Hypothalamus (tissue), 51 donors: ENCODE measurements at regions not wholly inside any gene's neighbourhood (a gene's known extent, or its start where the extent isn't known, plus 50 kb on each side); places are given as distances from the start of the nearest gene placed in this dataset.
"Not testable (repeated sequence)": the region's sequence is repeated elsewhere in the genome, so short reads cannot be mapped to it uniquely, and the experiment has no call there.

ENCODE experiments used
- DNase-seq, 51 donors: peaks; one replicate each; lab custom pipeline; 2025; lab: John Stamatoyannopoulos, UW

GRCh38 chr16:80915079-80915450 lies 91.6 kb downstream of the CMC2 start:
- DNase-seq: no peak

- DNase-seq: no peak
Measured at GRCh38 chr16:80914379-80915078, 92.2 kb downstream of the CMC2 start.

DNA sequence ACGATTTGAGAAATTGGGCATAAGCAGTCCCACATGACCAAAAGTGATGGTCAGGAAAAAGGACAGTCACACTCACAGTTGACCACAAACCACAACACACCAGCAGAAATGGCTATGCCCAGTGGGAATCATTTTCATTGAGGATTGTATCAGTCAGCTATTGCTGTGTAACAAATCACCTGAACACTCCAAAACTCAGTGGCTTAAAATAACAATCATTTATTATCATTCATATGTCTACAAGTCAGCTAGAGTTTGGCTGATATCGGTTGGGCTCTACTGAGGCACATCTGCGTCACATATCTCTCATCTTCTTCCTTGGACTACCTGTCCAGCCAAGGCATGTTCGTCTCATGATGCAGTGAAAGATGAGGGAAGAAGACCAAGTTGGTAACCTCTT lies 93.3 kb downstream of the CMC2 start:
- no peak for DNase-seq

DNA sequence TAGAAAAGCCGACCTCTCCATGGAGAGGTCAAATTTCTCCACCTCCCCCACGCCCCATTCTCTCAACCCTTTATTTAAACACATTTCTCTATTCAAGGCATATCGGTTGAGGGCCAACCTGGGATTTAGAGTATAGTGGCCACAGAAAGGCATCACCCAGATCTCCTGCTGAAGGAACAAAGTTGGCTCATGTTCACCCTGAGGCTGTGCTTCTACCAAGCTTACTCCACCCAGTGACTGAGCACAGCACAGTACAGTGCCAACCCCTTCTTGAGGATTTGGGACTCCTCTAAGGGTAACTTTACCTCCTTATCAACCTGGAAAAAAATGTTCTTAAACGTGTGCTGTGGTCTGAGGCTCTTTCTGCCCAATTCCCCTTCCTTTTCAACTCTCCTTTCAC lies 94.0 kb downstream of the CMC2 start:
- DNase-seq: no peak

DNA sequence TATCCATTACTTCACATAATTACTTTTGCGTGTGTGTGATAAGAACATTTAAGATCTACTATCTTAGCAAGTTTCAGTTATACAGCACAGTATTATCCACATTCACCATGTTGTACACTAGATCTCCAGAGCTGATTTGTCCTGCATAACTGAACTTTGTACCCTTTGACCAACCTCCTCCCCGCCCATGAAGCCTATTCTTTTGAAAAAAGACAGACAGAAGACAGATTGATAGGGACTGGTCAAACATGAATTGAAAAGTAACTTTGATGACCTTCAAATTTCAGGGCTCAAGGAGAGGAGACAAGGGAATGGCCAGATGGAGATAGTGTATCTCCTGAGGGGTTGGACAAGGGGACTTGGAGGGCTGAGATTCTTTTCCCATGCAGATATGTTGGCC lies 96.3 kb downstream of the CMC2 start:
- DNase-seq: no peak

GRCh38 chr16:80909720-80910119 lies 97.0 kb downstream of the CMC2 start:
- no peak for DNase-seq

- DNase-seq: not testable (repeated sequence)
Measured at GRCh38 chr16:80906169-80906568, 100.5 kb downstream of the CMC2 start.

DNA sequence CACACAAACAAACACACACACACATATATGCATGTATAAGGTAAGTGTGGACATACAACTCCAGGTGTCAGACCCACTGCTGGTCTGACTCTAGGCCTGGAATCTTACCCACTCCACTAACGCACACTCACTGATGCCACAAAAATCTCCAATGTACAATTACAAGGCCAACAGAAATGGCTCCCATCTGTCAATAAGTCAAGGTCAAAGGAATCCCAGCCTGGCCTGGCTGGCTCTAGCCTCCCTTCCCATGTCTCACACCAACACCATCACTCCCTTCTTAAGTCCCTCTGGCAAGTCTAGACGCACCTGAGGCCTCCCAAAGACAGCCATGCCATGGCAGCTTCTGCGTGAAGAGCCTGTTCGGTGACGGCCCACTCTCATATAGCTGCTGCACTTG lies 99.2 kb upstream of the CDYL2 start:
- no peak for DNase-seq

GRCh38 chr16:80902306-80903110 lies 98.1 kb upstream of the CDYL2 start:
- DNase-seq: no peak

DNA sequence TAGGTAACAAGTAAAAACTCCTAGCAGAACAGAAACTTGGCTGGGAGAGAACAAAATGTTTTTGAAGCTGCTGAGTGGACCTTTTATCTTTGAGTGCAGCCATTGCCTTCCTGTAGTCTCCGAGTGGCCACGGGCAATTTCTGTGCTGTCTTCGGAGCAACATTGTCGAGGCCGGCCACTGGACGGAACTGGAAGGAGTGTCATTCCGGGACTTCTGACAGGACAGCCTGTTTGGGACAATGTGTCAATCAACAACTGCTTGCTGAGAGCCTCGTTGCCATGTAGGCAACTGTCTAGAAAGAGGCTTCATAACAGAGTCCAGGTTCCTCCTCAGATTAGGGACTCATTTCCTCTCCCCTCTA lies 96.2 kb upstream of the CDYL2 start:
- DNase-seq: no peak

GRCh38 chr16:80899809-80900592 lies 95.6 kb upstream of the CDYL2 start:
- peak in 39 of 51 donors; percentile 1 to 63 (median 33) for DNase-seq

- DNase-seq: no peak
Measured at GRCh38 chr16:80896776-80897175, 92.4 kb upstream of the CDYL2 start.

- DNase-seq: no peak
Measured at GRCh38 chr16:80894091-80894490, 89.7 kb upstream of the CDYL2 start.

DNA sequence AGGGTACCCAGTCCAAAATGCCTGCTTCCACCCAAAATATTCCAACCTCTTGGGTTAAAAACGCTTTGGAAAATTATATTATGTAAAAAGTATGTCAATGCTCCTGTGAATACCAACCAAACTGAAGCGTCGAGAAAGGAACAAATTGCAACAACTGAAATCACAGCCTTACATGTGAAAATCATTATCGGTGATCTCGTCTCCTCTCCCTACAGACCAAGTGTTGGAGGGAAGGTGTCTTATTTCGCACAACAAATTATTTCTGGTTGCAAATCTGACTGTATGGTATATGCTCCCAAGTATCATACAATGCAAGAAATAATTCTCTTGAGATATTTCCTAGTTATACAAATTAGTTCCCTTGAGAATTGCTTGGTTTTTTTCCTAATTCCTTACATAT lies 89.3 kb upstream of the CDYL2 start:
- DNase-seq: no peak

- not testable (repeated sequence) for DNase-seq
Measured at GRCh38 chr16:80892395-80892794, 88.0 kb upstream of the CDYL2 start.

DNA sequence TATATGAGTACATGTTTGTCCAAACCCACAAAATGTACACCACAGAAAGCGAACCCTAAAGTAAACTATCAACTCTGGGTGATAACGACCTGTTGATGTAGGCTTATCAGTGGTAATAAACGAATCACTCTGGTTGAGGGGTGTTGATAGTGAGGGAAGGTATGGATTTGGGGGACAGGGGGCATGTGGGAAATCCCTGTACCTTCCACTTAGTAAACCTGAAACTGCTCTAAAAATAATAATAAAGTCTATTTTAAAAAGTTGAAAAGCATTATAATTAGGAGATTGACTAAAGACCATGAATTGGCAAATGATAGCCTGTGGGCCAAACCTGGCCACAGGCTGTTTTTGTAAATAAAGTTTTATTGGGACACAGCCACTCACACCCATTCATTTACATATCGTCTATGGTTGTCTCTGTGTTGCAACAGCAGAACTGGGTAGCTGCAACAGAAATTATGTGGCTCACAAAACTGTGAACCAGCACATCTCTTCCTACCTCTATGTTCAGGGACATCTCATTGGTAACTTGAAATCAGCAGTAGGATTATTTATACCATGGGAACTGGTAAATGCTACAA lies 85.5 kb upstream of the CDYL2 start:
- no peak for DNase-seq

GRCh38 chr16:80887062-80887461 lies 82.7 kb upstream of the CDYL2 start:
- DNase-seq: no peak

DNA sequence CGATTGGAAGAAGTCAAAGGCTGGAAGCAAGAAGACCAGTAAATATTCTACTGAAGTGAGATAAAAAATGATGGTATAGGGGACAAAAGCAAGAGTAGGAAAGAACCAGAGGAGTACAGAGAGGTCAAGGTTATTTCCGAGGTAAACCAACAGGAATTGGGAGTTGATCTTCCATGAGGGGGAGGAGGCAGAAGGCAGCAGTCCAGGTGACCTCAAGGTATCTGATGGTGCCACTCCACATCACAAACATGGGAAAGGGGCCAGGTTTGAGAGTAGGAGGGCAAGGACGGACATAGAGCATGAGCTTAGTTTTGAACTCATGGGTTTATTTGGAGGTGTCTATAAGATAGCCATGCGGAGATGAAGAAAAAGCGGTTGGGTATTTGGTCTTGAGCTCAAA lies 79.4 kb upstream of the CDYL2 start:
- DNase-seq: no peak

DNA sequence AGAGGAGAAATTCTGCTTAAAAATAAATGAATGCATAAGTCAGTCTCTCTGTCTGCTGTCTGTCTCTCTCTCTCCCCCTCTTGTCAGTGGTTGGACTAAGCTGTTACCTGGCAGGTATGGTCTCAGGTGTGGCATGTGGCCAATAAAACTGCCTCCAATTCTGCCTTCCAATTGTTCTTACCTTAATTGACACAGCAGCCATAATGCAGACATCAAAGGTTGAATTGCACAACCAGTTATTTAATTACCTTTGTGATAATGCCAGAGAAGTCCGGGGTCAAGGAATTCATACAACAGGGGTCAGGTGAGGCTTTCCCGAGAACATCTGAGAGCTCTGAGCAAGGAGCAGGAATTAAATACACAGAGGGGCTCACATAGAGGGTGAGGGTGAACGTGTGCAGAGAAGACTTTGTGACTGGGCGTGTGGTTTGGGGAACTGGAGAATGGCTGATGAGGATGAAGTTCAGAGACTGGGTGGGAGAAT lies 78.8 kb upstream of the CDYL2 start:
- no peak for DNase-seq

DNA sequence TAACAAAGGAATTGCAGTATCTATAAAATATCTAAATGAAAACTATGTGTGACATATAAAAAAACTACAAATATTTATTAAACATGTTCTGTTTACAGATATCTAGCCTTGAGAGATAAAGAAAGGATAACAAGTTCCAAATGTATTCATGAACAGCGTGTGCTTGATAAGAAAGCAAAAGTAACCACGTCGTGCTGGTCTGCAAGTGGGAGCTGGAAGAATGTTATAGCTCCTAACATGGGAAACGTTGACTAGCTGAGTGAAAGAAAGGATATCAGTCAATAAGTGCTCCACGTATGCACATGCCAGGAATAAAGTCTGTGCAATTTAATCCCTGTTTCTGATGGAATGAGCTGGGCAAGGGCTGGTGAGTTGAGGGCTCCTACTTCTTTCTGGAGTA lies 71.2 kb upstream of the CDYL2 start:
- DNase-seq: no peak

- DNase-seq: no peak
Measured at GRCh38 chr16:80874925-80875324, 70.5 kb upstream of the CDYL2 start.
